Hypothalamus (tissue), 51 donors: ENCODE measurements at regions not wholly inside any gene's neighbourhood (a gene's known extent, or its start where the extent isn't known, plus 50 kb on each side); places are given as distances from the start of the nearest gene placed in this dataset.
"Not testable (repeated sequence)": the region's sequence is repeated elsewhere in the genome, so short reads cannot be mapped to it uniquely, and the experiment has no call there.

Experiments
- DNase-seq, 51 donors: peaks; one replicate each; lab custom pipeline; 2025; lab: John Stamatoyannopoulos, UW

GRCh38 chr6:12474167-12475140 is 184.3 kb downstream of the EDN1 start:
- no peak for DNase-seq

- no peak for DNase-seq
Measured at GRCh38 chr6:12476484-12476883, 186.3 kb downstream of the EDN1 start.

GRCh38 chr6:12477616-12478015 is 187.5 kb downstream of the EDN1 start:
- DNase-seq = no peak

- no peak for DNase-seq
Measured at GRCh38 chr6:12478921-12479320, 188.8 kb downstream of the EDN1 start.

- peak in 1 of 51 donors; percentile 5 for DNase-seq
Measured at GRCh38 chr6:12479451-12479850, 189.3 kb downstream of the EDN1 start.

GRCh38 chr6:12479881-12480280 is 189.7 kb downstream of the EDN1 start:
- no peak for DNase-seq

GRCh38 chr6:12480379-12480778 is 190.2 kb downstream of the EDN1 start:
- no peak for DNase-seq

GRCh38 chr6:12481292-12481691 is 191.1 kb downstream of the EDN1 start:
- DNase-seq = no peak

GRCh38 chr6:12481850-12482249 is 191.7 kb downstream of the EDN1 start:
- DNase-seq = no peak

- no peak for DNase-seq
Measured at GRCh38 chr6:12482386-12483375, 192.5 kb downstream of the EDN1 start.

GRCh38 chr6:12483712-12484111 is 193.6 kb downstream of the EDN1 start:
- peak in 1 of 51 donors; percentile 29 for DNase-seq

GRCh38 chr6:12484519-12484918 is 194.4 kb downstream of the EDN1 start:
- no peak for DNase-seq

GRCh38 chr6:12485226-12485764 is 195.1 kb downstream of the EDN1 start:
- no peak for DNase-seq

GRCh38 chr6:12485837-12486236 is 195.7 kb downstream of the EDN1 start:
- no peak for DNase-seq

GRCh38 chr6:12490351-12490903 is 200.3 kb downstream of the EDN1 start:
- no peak for DNase-seq

- DNase-seq = peak in 1 of 51 donors; percentile 19
Measured at GRCh38 chr6:12490904-12491571, 200.9 kb downstream of the EDN1 start.

GRCh38 chr6:12492929-12493328 is 202.8 kb downstream of the EDN1 start:
- not testable (repeated sequence) for DNase-seq

- no peak for DNase-seq
Measured at GRCh38 chr6:12493446-12493845, 203.3 kb downstream of the EDN1 start.

- DNase-seq = no peak
Measured at GRCh38 chr6:12494161-12494560, 204.0 kb downstream of the EDN1 start.

- DNase-seq = no peak
Measured at GRCh38 chr6:12501990-12502389, 211.8 kb downstream of the EDN1 start.
